H9 (cell line): ENCODE measurements at regions not wholly inside any gene's neighbourhood (a gene's known extent, or its start where the extent isn't known, plus 50 kb on each side); places are given as distances from the start of the nearest gene placed in this dataset.

Experiments
- DNase-seq: peaks from one replicate; pipeline ENCODE4 v3.0.0-alpha.2; 2017
- H2AFZ ChIP-seq: one replicate; pipeline ENCODE4 v1.6.1; 2013; ENCODE audit warnings: mild to moderate bottlenecking, low read length, control low read depth, moderate library complexity
- H2AK5ac ChIP-seq: 2 replicates; pipeline ENCODE4 v1.6.1; 2013; ENCODE audit warnings: low read length, control low read depth, mixed read lengths; ENCODE audit not compliant: insufficient read length
- H2BK120ac ChIP-seq: one replicate; pipeline ENCODE4 v1.6.1; 2013; ENCODE audit warnings: low read depth, mild to moderate bottlenecking, low read length, control low read depth, inconsistent platforms; ENCODE audit not compliant: poor library complexity, severe bottlenecking
- H2BK12ac ChIP-seq: 2 replicates; pipeline ENCODE4 v1.6.1; 2013; ENCODE audit warnings: low read length, control low read depth, mixed read lengths, low read depth; ENCODE audit not compliant: insufficient read length
- H2BK15ac ChIP-seq: 2 replicates; pipeline ENCODE4 v1.6.1; 2013; ENCODE audit warnings: low read depth, low read length, control low read depth
- H2BK20ac ChIP-seq: one replicate; pipeline ENCODE4 v1.6.1; 2013; ENCODE audit warnings: low read depth, mild to moderate bottlenecking, low read length, control low read depth, inconsistent platforms; ENCODE audit not compliant: poor library complexity, severe bottlenecking
- H2BK5ac ChIP-seq: 2 replicates; pipeline ENCODE4 v1.6.1; 2013; ENCODE audit warnings: low read length, control low read depth, mixed read lengths; ENCODE audit not compliant: insufficient read length
- H3K14ac ChIP-seq: 2 replicates; pipeline ENCODE4 v1.6.1; 2013; ENCODE audit warnings: low read length, control low read depth; ENCODE audit not compliant: insufficient read depth
- H3K18ac ChIP-seq: 2 replicates; pipeline ENCODE4 v1.6.1; 2013; ENCODE audit warnings: low read depth, mild to moderate bottlenecking, mixed read lengths, low read length, control low read depth; ENCODE audit not compliant: insufficient read length
- H3K23ac ChIP-seq: 2 replicates; pipeline ENCODE4 v1.6.1; 2013; ENCODE audit warnings: low read length, control low read depth, mixed read lengths, low read depth; ENCODE audit not compliant: insufficient read length
- H3K23me2 ChIP-seq: 2 replicates; pipeline ENCODE4 v1.6.1; 2013; ENCODE audit warnings: low read depth, mild to moderate bottlenecking, mixed read lengths, low read length, control low read depth; ENCODE audit not compliant: insufficient read length, poor library complexity, severe bottlenecking
- H3K27ac ChIP-seq: 2 replicates; pipeline ENCODE4 v1.5.1; 2013; ENCODE audit warnings: low read length, control low read depth, mixed read lengths, low read depth; ENCODE audit not compliant: insufficient read length
- H3K27me3 ChIP-seq: 2 replicates; pipeline ENCODE4 v1.6.1; 2013; ENCODE audit warnings: low read length, control low read depth, inconsistent platforms; ENCODE audit not compliant: insufficient read depth
- H3K4ac ChIP-seq: 2 replicates; pipeline ENCODE4 v1.6.1; 2013; ENCODE audit warnings: low read depth, mild to moderate bottlenecking, control low read depth, inconsistent platforms, low read length, moderate library complexity
- H3K4me1 ChIP-seq: 2 replicates; pipeline ENCODE4 v1.6.1; 2013; ENCODE audit warnings: low read length, control low read depth, inconsistent platforms; ENCODE audit not compliant: insufficient read depth
- H3K4me2 ChIP-seq: 2 replicates; pipeline ENCODE4 v1.6.1; 2013; ENCODE audit warnings: low read length, control low read depth, mixed read lengths; ENCODE audit not compliant: insufficient read length, insufficient read depth
- H3K56ac ChIP-seq: 2 replicates; pipeline ENCODE4 v1.6.1; 2013; ENCODE audit warnings: low read depth, mild to moderate bottlenecking, mixed read lengths, low read length, control low read depth; ENCODE audit not compliant: insufficient read length
- H3K79me1 ChIP-seq: 2 replicates; pipeline ENCODE4 v1.6.1; 2013; ENCODE audit warnings: low read depth, mild to moderate bottlenecking, moderate library complexity, low read length, control low read depth, inconsistent platforms; ENCODE audit not compliant: insufficient read depth, poor library complexity, severe bottlenecking
- H3K79me2 ChIP-seq: 2 replicates; pipeline ENCODE4 v1.6.1; 2013; ENCODE audit warnings: low read length, control low read depth, inconsistent platforms; ENCODE audit not compliant: insufficient read depth
- H3K9ac ChIP-seq: 2 replicates; pipeline ENCODE4 v1.6.1; 2013; ENCODE audit warnings: low read length, control low read depth, mixed read lengths; ENCODE audit not compliant: insufficient read length; ENCODE audit errors: extremely low read depth
- H3K9me3 ChIP-seq: one replicate; pipeline ENCODE4 v1.6.1; 2013; ENCODE audit warnings: low read depth, low read length, inconsistent platforms; ENCODE audit not compliant: control insufficient read depth
- H3T11ph ChIP-seq: one replicate; pipeline ENCODE4 v1.6.1; 2013; ENCODE audit warnings: mild to moderate bottlenecking, low read length, control low read depth, inconsistent platforms
- H4K20me1 ChIP-seq: one replicate; pipeline ENCODE4 v1.6.1; 2013; ENCODE audit not compliant: control insufficient read depth, insufficient read length, insufficient read depth
- H4K5ac ChIP-seq: 2 replicates; pipeline ENCODE4 v1.6.1; 2013; ENCODE audit warnings: low read depth, mild to moderate bottlenecking, mixed read lengths, low read length, control low read depth; ENCODE audit not compliant: insufficient read length
- H4K8ac ChIP-seq: replicated peaks from 2 replicates; pipeline ENCODE4 v1.6.1; 2013; ENCODE audit warnings: low read length, control low read depth, mixed read lengths, low read depth; ENCODE audit not compliant: insufficient read length
- H4K91ac ChIP-seq: 2 replicates; pipeline ENCODE4 v1.6.1; 2013; ENCODE audit warnings: low read depth, mild to moderate bottlenecking, moderate library complexity, mixed read lengths, low read length, control low read depth; ENCODE audit not compliant: insufficient read length
- H3K27ac Mint-ChIP-seq, 3 experiments: 2 replicates in 2 of 3; 3 replicates in 1 of 3; pipeline ENCODE4 v1.8.0; 2020 to 2021; ENCODE audit warnings: mixed read lengths in 3 of 3, mild to moderate bottlenecking in 1 of 3, moderate library complexity in 1 of 3
- H3K27me3 Mint-ChIP-seq: 2 replicates; pipeline ENCODE4 v1.8.0; 2021; ENCODE audit warnings: low read depth, mild to moderate bottlenecking, moderate library complexity, mixed read lengths
- H3K36me3 Mint-ChIP-seq, 3 experiments: 2 replicates in 2 of 3; 3 replicates in 1 of 3; pipeline ENCODE4 v1.8.0; 2020 to 2021; ENCODE audit warnings: low read depth in 3 of 3, mixed read lengths in 3 of 3; ENCODE audit not compliant: insufficient read depth in 1 of 3
- H3K4me1 Mint-ChIP-seq, 2 experiments: 2 replicates each; pipeline ENCODE4 v1.8.0; 2020; ENCODE audit warnings: mixed read lengths in 2 of 2
- H3K4me3 Mint-ChIP-seq, 2 experiments: 2 replicates in 1 of 2; 3 replicates in 1 of 2; pipeline ENCODE4 v1.8.0; 2020 to 2021; ENCODE audit warnings: mild to moderate bottlenecking in 2 of 2, mixed read lengths in 2 of 2, moderate library complexity in 1 of 2
- H3K9me3 Mint-ChIP-seq, 2 experiments: 2 replicates in 1 of 2; 3 replicates in 1 of 2; pipeline ENCODE4 v1.8.0; 2020; ENCODE audit warnings: mild to moderate bottlenecking in 2 of 2, mixed read lengths in 2 of 2, moderate library complexity in 1 of 2
- CTCF ChIP-seq: fragments of 200-600 bp; sonication (generic); conservative IDR thresholded peaks from 3 replicates; pipeline ENCODE4 v1.8.0; 2021; ENCODE audit warnings: antibody characterized with exemption, mild to moderate bottlenecking
- WGBS: extraction: QIAGEN DNeasy Blood & Tissue Kit; methylation state at CpG from one replicate; pipeline ENCODE4 v1.1.7; 2013; ENCODE audit warnings: missing lambda C conversion rate, low lambda C conversion rate, mixed read lengths; ENCODE audit not compliant: insufficient read length; ENCODE audit errors: extremely low coverage; 5-methylcytosine and 5-hydroxymethylcytosine counted together

GRCh38 chr3:683770-684169 is 409.1 kb upstream of the CNTN6 start:
- Mint-ChIP-seq H3K9me3 (no peaks in the 10 kb centered on the region), H3K27ac (no peak overlapping the region), H3K4me1 (no peaks in the 10 kb centered on the region), H3K36me3 (no peaks in the 10 kb centered on the region), H3K27me3 (peaks cover 2% of the 10 kb centered on the region; the same call in 1 of the 2 replicates), H3K4me3 (no peak overlapping the region)
- Histone ChIP-seq H3K9me3 (no peaks in the 10 kb centered on the region), H4K20me1 (no peaks in the 10 kb centered on the region), H3K4me2 (no peak overlapping the region), H3K23me2 (no peaks in the 10 kb centered on the region), H2BK5ac (no peak overlapping the region), H2BK12ac (no peak overlapping the region), H3K79me1 (no peaks in the 10 kb centered on the region), H3K18ac (no peak overlapping the region), H3K27me3 (no peaks in the 10 kb centered on the region), H3K27ac (no peak overlapping the region), H3K56ac (no peak overlapping the region), H3T11ph (no peak overlapping the region), H3K14ac (no peak overlapping the region), H3K4ac (no peak overlapping the region), H3K23ac (no peak overlapping the region), H4K8ac (no peak overlapping the region), H2BK15ac (no peak overlapping the region), H2BK20ac (no peak overlapping the region), H4K5ac (no peak overlapping the region), H3K79me2 (no peaks in the 10 kb centered on the region), H3K9ac (no peak overlapping the region), H2AFZ (no peak overlapping the region), H4K91ac (no peak overlapping the region), H2AK5ac (no peak overlapping the region), H3K4me1 (no peaks in the 10 kb centered on the region), H2BK120ac (no peak overlapping the region)
- no peak for TF ChIP-seq CTCF
- no peak for DNase-seq
- no CpG with 5 or more reads among the region's 2 CpGs for WGBS
